ENCODE measurements at regions not wholly inside any gene's neighbourhood (a gene's known extent, or its start where the extent isn't known, plus 50 kb on each side); places are given as distances from the start of the nearest gene placed in this dataset.

DNA sequence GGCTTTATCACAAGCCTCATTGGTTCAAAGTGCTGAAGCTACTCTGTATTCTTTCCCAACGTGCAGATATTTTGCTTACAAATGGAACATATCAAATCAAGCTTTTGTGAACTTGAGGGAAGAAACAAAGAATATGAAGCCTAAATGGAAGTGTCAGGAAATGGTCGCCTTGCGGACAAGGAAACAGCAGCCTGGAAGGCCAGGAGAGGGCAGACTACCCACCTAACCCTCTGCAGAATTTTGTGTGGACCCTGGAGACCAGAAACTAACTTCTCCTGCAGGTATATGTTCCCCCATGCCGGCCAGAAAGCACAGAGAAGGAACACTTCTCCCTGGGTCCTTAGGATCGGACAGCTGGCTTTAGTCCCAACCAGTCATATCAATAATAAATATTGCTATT is 1425.8 kb downstream of the PCDH7 start:
- no peak overlapping the region for H3K27ac Mint-ChIP-seq
- no peak for DNase-seq
- ATAC-seq (ENCODE audit: low read depth) = no peak

DNA sequence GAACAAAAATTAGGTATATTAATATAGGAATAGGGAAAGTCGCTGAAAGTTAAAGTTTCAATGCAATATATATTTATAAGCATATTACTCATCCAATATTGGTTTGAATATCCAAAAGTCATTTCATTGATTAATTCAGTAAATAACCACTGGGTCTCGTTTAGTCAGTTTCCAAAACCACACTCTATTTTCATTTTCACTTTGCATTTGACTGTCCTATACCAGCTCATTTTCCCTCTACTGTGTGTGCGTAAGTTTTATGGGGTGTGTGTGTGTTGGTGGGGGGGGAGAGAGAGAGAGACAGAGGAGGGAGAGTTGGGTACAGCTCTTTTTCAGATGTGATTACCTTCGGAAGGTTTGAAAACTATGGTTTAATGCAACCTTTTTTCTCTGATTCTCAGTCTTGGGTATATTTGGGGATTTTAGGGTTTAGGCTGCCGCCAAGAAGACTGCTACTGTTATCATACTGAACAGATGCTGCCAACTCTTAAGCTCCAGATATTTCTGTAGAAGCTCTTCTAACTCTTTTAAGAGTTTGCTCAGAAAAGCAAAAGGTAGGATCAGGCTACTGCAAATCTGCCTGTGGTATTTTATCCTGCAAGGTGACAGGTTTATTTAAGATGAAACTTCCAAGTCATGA is 1427.4 kb downstream of the PCDH7 start:
- ATAC-seq (ENCODE audit: low read depth) (no peak), DNase-seq (no peak)
- intact Hi-C loops (cut with micrococcal nuclease) = no loop called here
- no peak overlapping the region for H3K4me3 Mint-ChIP-seq
- ChIA-PET POLR2A (no interaction called here), CTCF (no interaction called here)
- H3K27ac Mint-ChIP-seq = no peak overlapping the region
- TF ChIP-seq, protein P1, sequence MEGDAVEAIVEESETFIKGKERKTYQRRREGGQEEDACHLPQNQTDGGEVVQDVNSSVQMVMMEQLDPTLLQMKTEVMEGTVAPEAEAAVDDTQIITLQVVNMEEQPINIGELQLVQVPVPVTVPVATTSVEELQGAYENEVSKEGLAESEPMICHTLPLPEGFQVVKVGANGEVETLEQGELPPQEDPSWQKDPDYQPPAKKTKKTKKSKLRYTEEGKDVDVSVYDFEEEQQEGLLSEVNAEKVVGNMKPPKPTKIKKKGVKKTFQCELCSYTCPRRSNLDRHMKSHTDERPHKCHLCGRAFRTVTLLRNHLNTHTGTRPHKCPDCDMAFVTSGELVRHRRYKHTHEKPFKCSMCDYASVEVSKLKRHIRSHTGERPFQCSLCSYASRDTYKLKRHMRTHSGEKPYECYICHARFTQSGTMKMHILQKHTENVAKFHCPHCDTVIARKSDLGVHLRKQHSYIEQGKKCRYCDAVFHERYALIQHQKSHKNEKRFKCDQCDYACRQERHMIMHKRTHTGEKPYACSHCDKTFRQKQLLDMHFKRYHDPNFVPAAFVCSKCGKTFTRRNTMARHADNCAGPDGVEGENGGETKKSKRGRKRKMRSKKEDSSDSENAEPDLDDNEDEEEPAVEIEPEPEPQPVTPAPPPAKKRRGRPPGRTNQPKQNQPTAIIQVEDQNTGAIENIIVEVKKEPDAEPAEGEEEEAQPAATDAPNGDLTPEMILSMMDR (IDR thresholded peaks at IDR 0.05) = no peak
- no peaks in the 10 kb centered on the region for H3K36me3 Mint-ChIP-seq (ENCODE audit: low read depth)
- no peaks in the 10 kb centered on the region for H3K27me3 Mint-ChIP-seq
- no peaks in the 10 kb centered on the region for H3K4me1 Mint-ChIP-seq
- peaks cover 11% of the 10 kb centered on the region for H3K9me3 Mint-ChIP-seq

More for the DNA sequence above, 1425.8 kb downstream of the PCDH7 start:
- ChIA-PET CTCF (no interaction called here), POLR2A (no interaction called here)
- no peaks in the 10 kb centered on the region for H3K4me1 Mint-ChIP-seq
- peaks cover 12% of the 10 kb centered on the region for H3K9me3 Mint-ChIP-seq
- H3K36me3 Mint-ChIP-seq (ENCODE audit: low read depth) = no peaks in the 10 kb centered on the region
- intact Hi-C loops (cut with micrococcal nuclease) = no loop called here
- TF ChIP-seq, protein P1 (IDR thresholded peaks at IDR 0.05) = no peak
- no peaks in the 10 kb centered on the region for H3K27me3 Mint-ChIP-seq
- H3K4me3 Mint-ChIP-seq = no peak overlapping the region

DNA sequence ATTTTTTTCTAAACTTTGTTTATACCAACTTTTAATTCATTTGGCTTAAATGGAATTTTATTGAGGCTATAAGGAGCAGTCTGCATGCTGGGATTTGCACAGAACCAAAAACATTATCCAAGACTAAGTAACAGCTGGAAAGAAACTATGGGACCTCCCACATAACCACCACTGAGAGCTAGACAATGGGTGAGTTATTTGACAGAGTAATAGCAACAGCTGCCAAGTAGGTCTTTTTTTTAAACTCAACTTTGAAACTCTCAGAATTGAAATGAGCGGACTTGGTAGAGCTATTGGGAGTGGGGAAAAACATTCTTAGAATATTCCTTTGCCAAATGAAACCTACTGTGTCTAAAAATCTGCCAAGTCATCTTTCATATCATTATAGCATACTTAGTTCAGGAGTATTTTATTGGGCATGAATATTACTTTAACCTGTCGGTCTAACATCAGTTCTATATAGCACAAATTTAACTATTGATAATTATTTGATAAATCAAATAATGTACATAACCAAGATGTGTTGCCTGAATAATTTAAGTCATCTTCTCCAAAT is 1428.0 kb downstream of the PCDH7 start:
- Mint-ChIP-seq H3K4me3 (no peak overlapping the region), H3K36me3 (ENCODE audit: low read depth) (no peaks in the 10 kb centered on the region), H3K9me3 (peaks cover 10% of the 10 kb centered on the region), H3K4me1 (no peaks in the 10 kb centered on the region), H3K27ac (no peak overlapping the region), H3K27me3 (no peaks in the 10 kb centered on the region)
- TF ChIP-seq, protein P1 (IDR thresholded peaks at IDR 0.05) = no peak
- intact Hi-C loops (cut with micrococcal nuclease) = no loop called here
- POLR2A ChIA-PET = no interaction called here
- CTCF ChIA-PET = no interaction called here
- DNase-seq (no peak), ATAC-seq (ENCODE audit: low read depth) (no peak)

DNA sequence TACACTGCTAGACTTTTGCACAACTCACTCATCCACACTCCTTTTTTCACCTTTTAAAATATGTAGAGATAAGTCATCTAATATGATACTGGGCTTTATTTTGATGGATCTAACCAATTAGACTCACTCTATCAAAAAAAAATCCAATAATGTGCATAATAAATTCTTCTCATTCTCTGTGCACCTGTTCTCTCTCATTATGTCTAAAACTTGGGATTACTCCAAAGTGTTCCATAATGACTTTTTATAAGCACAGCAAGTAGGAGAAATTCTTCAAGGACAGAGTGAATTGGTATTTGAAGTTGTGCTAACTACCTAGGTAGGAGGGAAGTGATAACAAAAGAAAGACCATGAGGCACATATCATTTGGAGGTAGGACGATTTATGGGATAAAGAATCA is 1438.8 kb downstream of the PCDH7 start:
- TF ChIP-seq, protein P1 (IDR thresholded peaks at IDR 0.05) = no peak
- CTCF ChIA-PET = no interaction called here
- Mint-ChIP-seq H3K27me3 (no peaks in the 10 kb centered on the region), H3K4me3 (no peak overlapping the region), H3K36me3 (ENCODE audit: low read depth) (no peaks in the 10 kb centered on the region), H3K27ac (no peak overlapping the region), H3K4me1 (no peaks in the 10 kb centered on the region), H3K9me3 (peaks cover 5% of the 10 kb centered on the region)
- POLR2A ChIA-PET = no interaction called here
- ATAC-seq (ENCODE audit: low read depth) (no peak), DNase-seq (no peak)
- intact Hi-C loops (cut with micrococcal nuclease) = no loop called here

DNA sequence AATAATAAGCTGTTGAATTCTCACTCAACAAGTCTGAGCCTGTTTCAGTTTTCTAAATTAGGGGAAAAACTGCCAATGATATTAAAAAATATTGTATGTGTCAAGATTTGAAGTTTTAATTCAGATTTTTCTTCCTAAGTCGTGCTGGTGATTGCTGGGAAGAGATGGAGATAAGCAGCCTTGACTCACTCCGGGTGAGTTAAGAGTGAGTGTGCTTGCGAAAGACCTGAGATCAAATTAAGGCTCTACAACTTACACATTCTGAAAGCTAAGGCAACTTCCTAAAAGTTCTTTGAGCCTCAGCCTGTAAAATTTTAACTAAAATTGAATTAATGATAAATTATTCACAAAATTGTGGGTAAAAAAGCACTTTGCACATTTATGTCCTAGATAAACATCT is 1441.2 kb downstream of the PCDH7 start:
- TF ChIP-seq, protein P1 (IDR thresholded peaks at IDR 0.05) = no peak
- Mint-ChIP-seq H3K27ac (no peak overlapping the region), H3K27me3 (no peaks in the 10 kb centered on the region), H3K4me3 (no peak overlapping the region), H3K9me3 (peaks cover 5% of the 10 kb centered on the region), H3K4me1 (no peaks in the 10 kb centered on the region), H3K36me3 (ENCODE audit: low read depth) (no peaks in the 10 kb centered on the region)
- ATAC-seq (ENCODE audit: low read depth) (no peak), DNase-seq (no peak)
- ChIA-PET CTCF (no interaction called here), POLR2A (no interaction called here)
- intact Hi-C loops (cut with micrococcal nuclease) = no loop called here

All from activated B cell treated with CpG ODN at 0.5 μM for 24 hours (primary cell).